Kidney epithelial cell (primary cell): ENCODE measurements at regions not wholly inside any gene's neighbourhood (a gene's known extent, or its start where the extent isn't known, plus 50 kb on each side); places are given as distances from the start of the nearest gene placed in this dataset.

Experiments used
- DNase-seq: peaks from one replicate; pipeline ENCODE4 v3.0.0-alpha.2; 2010; ENCODE audit warnings: low read depth
- H3K27me3 ChIP-seq: 2 replicates; pipeline ENCODE4 v1.6.0; 2011; ENCODE audit warnings: low read length; ENCODE audit not compliant: control insufficient read depth, insufficient read depth
- H3K36me3 ChIP-seq: 2 replicates; pipeline ENCODE4 v1.5.1; 2011; ENCODE audit warnings: low read length; ENCODE audit not compliant: control insufficient read depth, insufficient read depth
- H3K4me3 ChIP-seq: 2 replicates; pipeline ENCODE4 v1.5.1; 2011; ENCODE audit warnings: low read depth, mild to moderate bottlenecking, control low read depth, low read length
- TF ChIP-seq, protein P1 (sequence below): IDR thresholded peaks from 2 replicates; pipeline ENCODE4 v1.5.1; 2011; ENCODE audit warnings: mild to moderate bottlenecking, moderate library complexity, low read length, control low read depth, inconsistent platforms; ENCODE audit not compliant: insufficient read depth, poor library complexity, severe bottlenecking

DNA sequence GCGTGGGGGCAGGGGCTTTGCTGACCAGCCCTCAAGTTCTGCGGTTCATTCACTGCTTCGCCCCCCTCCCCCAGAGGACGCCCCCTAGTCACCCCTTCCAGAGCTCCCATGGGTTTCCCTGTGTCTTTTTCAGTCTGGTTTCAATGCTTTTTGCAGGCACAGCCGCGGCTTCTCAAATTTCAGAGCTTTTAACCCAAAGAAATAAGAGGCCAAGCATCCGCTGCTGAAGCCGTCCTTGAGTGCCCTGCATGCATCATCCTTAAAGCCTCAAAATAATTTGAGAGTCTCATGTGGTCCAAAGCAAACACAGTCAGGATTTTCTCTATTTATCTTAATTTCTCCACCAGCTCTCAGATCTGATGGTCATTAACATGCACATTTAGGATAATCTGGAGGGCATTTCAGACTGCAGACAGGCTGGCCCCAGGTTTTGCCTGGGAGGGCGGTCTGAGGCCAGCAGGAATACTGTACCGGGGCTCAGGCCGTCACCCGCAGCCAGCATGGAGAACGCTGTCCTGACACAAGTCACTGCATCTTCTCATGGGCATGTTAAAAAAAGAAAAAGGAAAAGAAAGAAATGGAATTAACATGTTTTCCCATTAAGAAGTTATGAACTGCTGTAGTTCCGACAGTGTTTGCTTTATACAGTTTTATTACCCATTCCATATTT lies 420.8 kb upstream of the IRX4 start:
- Histone ChIP-seq H3K27me3 (no peaks in the 10 kb centered on the region), H3K36me3 (no peaks in the 10 kb centered on the region), H3K4me3 (no peak overlapping the region)
- DNase-seq, result no peak
- TF ChIP-seq, protein P1, sequence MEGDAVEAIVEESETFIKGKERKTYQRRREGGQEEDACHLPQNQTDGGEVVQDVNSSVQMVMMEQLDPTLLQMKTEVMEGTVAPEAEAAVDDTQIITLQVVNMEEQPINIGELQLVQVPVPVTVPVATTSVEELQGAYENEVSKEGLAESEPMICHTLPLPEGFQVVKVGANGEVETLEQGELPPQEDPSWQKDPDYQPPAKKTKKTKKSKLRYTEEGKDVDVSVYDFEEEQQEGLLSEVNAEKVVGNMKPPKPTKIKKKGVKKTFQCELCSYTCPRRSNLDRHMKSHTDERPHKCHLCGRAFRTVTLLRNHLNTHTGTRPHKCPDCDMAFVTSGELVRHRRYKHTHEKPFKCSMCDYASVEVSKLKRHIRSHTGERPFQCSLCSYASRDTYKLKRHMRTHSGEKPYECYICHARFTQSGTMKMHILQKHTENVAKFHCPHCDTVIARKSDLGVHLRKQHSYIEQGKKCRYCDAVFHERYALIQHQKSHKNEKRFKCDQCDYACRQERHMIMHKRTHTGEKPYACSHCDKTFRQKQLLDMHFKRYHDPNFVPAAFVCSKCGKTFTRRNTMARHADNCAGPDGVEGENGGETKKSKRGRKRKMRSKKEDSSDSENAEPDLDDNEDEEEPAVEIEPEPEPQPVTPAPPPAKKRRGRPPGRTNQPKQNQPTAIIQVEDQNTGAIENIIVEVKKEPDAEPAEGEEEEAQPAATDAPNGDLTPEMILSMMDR, result no peak

DNA sequence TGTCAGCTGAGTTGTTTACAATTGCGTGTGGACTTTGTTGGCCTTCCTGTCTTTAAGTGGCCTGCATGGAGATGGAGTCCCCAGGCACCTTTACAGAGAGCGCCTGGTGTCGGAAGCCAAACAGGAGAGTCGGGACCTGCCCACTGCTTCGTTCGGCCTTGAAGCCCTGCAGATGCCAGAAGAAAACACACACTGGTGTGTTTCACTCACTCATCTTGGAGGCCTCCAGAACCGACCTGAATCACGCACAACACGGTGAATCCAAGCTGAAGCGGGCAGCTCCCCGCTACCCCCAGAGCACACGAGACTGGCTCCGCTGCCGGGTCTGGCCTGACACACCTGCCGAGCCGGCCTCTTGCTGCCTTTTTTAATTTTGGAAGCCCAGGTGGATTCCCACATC lies 419.4 kb upstream of the IRX4 start:
- Histone ChIP-seq H3K27me3 (no peaks in the 10 kb centered on the region), H3K4me3 (no peak overlapping the region), H3K36me3 (no peaks in the 10 kb centered on the region)
- no peak for DNase-seq
- TF ChIP-seq, protein P1, result no peak

DNA sequence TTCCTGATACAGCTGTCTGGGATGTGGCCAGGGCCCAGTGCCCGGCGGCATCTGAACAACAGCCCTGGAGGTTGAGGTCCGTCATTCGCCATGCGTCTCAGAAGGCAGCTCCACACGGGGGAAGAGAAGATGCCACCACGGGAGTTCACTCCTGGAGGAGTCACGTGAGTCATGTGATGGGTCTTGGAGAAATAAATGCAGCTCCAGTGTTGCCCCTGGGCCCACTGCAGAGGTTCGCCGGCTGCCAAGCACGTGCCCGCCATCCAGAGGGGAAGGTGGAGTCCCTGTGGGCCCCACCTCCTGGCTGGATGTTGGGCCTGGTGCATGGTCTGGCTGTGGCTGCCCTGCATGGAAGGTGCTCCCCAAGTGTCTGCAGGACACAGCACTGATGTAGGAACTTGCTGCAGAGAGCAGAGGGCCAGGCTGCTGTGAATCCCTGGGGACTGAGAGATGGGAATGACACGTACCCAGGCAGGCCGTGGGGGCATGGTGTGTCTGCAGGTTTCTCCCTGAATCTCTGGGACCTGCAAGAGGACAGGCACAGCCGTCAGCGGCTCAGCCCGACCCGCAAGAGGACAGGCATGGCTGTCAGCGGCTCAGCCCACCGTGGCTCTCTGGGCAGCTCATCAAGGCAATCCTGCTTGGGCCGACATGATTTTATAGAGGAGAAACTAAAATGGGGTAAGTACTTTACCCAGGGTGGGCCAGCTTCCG lies 418.3 kb upstream of the IRX4 start:
- TF ChIP-seq, protein P1, result no peak

DNA sequence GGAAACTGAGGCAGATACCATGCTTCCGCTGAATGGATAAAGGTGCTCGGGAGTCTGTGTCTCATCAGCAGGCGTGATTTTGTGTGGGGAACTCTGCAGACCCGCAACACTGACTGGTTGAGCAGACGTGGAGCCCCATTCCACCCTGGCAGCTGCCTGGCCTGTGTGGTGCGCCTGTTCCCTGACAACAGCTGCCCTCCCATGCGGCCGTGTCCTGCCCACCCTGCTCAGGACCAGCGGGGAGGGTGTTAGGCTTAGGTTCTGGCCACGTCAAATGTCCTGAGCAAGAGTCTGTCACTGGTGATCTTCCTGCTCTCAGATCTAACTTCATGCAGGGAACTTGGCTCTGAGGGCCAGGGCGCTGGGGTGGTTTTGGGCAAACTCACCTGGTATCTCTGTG lies 417.7 kb upstream of the IRX4 start:
- H3K4me3 ChIP-seq, result no peak overlapping the region
- no peaks in the 10 kb centered on the region for H3K27me3 ChIP-seq
- TF ChIP-seq, protein P1, result no peak
- DNase-seq, result no peak
- no peaks in the 10 kb centered on the region for H3K36me3 ChIP-seq

More for the DNA sequence above, 418.3 kb upstream of the IRX4 start:
- no peak for DNase-seq
- Histone ChIP-seq H3K36me3 (no peaks in the 10 kb centered on the region), H3K27me3 (no peaks in the 10 kb centered on the region), H3K4me3 (no peak overlapping the region)

DNA sequence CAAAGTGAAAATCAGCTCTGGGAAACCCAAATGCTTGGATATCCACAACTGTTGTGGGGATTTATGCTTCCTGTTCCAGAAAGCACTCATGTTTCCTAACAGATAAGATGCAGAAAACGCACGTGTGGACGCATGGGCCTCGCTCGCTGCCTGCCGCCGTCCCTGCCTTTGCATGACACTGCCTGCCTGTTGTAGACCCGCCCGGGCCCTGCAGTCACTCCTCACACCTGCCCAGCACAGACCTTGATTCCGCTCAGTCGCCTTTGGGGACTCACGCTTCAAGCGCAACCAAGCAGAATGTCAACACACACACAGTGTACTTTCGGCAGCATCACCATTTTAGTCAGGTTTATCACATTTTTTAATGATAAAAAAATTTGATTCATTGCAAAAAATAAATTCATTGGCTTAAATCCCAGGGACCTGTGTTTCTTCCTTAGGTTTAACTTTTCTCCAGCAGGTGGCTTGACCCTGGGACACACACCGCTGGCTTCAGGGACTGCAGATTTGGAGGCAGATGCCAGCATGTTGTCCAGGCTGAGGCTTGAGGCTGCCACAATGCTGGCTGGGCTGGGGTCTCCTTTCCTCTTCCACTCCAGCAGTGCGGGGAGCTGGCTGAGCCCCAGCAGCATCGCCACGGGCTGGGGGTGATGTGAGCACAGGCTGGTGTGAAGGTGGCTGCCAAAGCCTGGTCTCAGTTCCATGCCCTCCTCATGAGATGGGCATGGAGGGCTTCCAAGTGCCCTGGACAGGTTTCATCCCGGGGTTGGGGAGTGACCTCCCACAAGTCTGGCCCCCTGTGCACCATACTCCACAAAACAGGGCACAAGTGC lies 416.9 kb upstream of the IRX4 start:
- Histone ChIP-seq H3K4me3 (no peak overlapping the region), H3K36me3 (no peaks in the 10 kb centered on the region), H3K27me3 (no peaks in the 10 kb centered on the region)
- DNase-seq, result no peak
- TF ChIP-seq, protein P1, result no peak
